ENCODE measurements at regions not wholly inside any gene's neighbourhood (a gene's known extent, or its start where the extent isn't known, plus 50 kb on each side); places are given as distances from the start of the nearest gene placed in this dataset.

DNA sequence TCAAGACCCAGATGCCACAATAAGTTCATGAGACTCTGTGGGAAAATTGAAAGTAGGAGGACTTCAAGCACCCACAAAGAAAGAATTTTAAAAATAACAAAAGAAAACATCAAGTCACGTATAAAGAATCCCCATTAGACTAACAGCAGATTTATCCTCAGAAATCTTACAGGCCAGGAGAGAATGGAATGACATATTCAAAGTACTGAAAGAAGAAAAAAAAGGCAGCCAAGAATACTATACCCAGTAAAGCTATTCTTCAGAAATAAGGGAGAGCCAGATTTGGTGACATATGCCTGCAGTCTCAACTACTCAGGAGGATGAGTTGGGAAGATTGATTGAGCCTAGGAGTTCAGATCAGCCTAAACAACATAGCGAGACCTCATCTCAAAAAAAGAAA lies 84.3 kb upstream of the CD53 start:
- H3K4me1 ChIP-seq = no peaks in the 10 kb centered on the region
- no peaks in the 10 kb centered on the region for H3K9me3 ChIP-seq
- no peak overlapping the region for H3K4me3 ChIP-seq
- DNase-seq (no peak), ATAC-seq (no peak)
- no peak overlapping the region for H3K27ac ChIP-seq
- 71 to 76% methylated on average over 2 of the region's 2 CpGs for WGBS, 2 donors
- intact Hi-C loops (cut with DNase I) = loop anchor here (5.0 kb wide), 1 partner anchor 156 kb away; no protein-coding TSS in a partner anchor
- no peaks in the 10 kb centered on the region for H3K36me3 ChIP-seq (replicated peaks in 1 of 2; ENCODE audit: insufficient read depth in 1 of 2, low read depth in 2 of 2)
- H3K27me3 ChIP-seq = no peaks in the 10 kb centered on the region
- no peak for TF ChIP-seq POLR2A (IDR thresholded peaks at IDR 0.05)
- TF ChIP-seq, protein P1, sequence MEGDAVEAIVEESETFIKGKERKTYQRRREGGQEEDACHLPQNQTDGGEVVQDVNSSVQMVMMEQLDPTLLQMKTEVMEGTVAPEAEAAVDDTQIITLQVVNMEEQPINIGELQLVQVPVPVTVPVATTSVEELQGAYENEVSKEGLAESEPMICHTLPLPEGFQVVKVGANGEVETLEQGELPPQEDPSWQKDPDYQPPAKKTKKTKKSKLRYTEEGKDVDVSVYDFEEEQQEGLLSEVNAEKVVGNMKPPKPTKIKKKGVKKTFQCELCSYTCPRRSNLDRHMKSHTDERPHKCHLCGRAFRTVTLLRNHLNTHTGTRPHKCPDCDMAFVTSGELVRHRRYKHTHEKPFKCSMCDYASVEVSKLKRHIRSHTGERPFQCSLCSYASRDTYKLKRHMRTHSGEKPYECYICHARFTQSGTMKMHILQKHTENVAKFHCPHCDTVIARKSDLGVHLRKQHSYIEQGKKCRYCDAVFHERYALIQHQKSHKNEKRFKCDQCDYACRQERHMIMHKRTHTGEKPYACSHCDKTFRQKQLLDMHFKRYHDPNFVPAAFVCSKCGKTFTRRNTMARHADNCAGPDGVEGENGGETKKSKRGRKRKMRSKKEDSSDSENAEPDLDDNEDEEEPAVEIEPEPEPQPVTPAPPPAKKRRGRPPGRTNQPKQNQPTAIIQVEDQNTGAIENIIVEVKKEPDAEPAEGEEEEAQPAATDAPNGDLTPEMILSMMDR (IDR thresholded peaks at IDR 0.05) = no peak

DNA sequence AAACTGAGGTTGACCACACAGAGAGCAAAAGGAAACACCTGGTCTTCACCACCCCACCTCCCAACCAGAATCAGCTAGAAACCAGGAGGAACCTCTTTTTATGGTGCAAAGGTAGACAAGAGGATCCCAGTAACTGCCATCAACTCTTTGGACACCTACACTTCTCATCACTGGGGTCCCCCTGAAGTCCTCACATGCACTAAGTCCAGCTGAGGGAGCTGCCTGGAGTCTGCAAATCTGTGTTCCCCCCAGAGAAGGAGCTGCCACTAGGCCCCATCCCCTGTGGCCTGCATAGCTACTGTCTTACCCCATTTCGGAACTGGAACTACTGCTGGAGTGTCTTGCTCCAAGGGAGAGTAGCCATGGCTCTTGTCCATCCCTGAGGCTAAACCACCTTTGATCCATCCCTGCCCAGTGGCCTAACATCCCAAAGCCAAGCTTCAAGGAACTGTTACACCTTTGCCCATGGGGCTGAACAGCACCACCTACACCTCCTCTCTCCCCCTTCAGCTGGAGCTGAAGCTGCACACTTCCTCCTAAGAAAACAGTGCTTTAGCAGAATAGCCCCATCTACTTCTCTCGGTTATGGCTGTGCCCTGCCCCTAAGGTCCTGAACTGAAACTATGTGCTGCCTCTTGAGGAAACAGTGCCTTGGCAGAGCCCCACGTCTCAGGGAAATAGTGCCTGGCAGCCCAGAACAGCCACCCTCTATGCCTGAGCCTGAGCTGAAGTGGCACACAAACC lies 85.4 kb upstream of the CD53 start:
- Histone ChIP-seq H3K27ac (no peak overlapping the region), H3K27me3 (no peaks in the 10 kb centered on the region), H3K4me1 (no peaks in the 10 kb centered on the region), H3K4me3 (no peak overlapping the region), H3K36me3 (replicated peaks in 1 of 2; ENCODE audit: insufficient read depth in 1 of 2, low read depth in 2 of 2) (no peaks in the 10 kb centered on the region), H3K9me3 (no peaks in the 10 kb centered on the region)
- 25 to 30% methylated on average over 2 to 3 of the region's 3 CpGs for WGBS, 2 donors
- intact Hi-C loops (cut with DNase I) = loop anchor here (5.0 kb wide), 1 partner anchor 155 kb away; no protein-coding TSS in a partner anchor
- no peak for TF ChIP-seq POLR2A (IDR thresholded peaks at IDR 0.05)
- TF ChIP-seq, protein P1 (IDR thresholded peaks at IDR 0.05) = no peak
- ATAC-seq = no peak
- no peak for DNase-seq

DNA sequence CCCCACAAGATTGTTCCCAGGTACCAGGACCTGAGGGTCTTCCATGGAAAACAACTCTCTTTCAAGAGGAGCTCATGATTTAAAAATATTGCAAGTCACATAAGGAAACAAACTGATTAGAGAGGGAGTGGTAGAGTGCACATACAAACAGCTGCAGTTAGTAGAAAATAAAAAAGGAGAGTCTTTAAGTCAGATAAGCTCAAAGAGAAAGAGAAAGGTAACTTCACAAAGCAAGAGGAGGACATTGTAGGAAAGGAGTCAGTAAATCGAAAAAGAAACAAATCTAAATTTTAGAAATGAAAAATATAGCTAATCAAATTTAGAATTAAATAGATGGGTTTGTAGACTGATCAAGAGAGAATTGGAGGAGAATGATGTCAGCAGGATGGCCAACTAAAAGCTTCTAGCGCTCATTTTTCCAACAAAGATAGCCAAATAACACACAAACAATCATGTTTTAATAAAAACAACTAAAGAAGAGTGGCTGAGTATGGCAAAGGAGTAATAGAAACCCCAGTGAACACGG lies 86.1 kb upstream of the CD53 start:
- Histone ChIP-seq H3K27ac (no peak overlapping the region), H3K4me3 (no peak overlapping the region), H3K36me3 (replicated peaks in 1 of 2; ENCODE audit: insufficient read depth in 1 of 2, low read depth in 2 of 2) (no peaks in the 10 kb centered on the region), H3K27me3 (no peaks in the 10 kb centered on the region), H3K9me3 (no peaks in the 10 kb centered on the region), H3K4me1 (no peaks in the 10 kb centered on the region)
- TF ChIP-seq, protein P1 (IDR thresholded peaks at IDR 0.05) = no peak
- TF ChIP-seq POLR2A (IDR thresholded peaks at IDR 0.05) = no peak
- ATAC-seq (no peak), DNase-seq (no peak)
- intact Hi-C loops (cut with DNase I) = loop anchor here (5.0 kb wide), 1 partner anchor 155 kb away; no protein-coding TSS in a partner anchor
- WGBS, 2 donors = 47 to 58% methylated on average over 3 of the region's 3 CpGs

DNA sequence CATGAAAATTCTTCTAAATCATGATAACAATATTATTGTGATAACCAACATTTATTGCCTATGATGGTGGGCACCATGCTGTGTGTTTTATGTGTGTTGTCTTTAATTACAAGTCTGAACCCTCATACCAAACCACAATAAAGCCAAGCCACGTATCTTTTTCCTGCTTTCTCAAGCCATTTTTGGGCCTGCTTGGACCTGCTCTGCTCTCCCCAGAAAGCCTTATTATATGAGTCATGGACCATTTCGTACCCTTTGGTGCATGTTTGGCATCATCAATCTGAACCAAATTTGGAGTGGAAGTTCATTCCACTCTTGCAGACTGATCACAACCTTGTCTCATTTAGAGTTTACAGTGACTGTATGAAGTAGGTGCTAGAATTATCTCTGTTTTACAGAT lies 87.3 kb upstream of the CD53 start:
- intact Hi-C loops (cut with DNase I) = loop anchor here (5.0 kb wide), 1 partner anchor 153 kb away; no protein-coding TSS in a partner anchor
- WGBS, 2 donors = 47 to 57% methylated on average over 2 of the region's 2 CpGs
- Histone ChIP-seq H3K36me3 (replicated peaks in 1 of 2; ENCODE audit: insufficient read depth in 1 of 2, low read depth in 2 of 2) (no peaks in the 10 kb centered on the region), H3K4me1 (peaks cover 2% of the 10 kb centered on the region), H3K9me3 (no peaks in the 10 kb centered on the region), H3K27ac (no peak overlapping the region), H3K27me3 (no peaks in the 10 kb centered on the region), H3K4me3 (no peak overlapping the region)
- no peak for TF ChIP-seq POLR2A (IDR thresholded peaks at IDR 0.05)
- TF ChIP-seq, protein P1 (IDR thresholded peaks at IDR 0.05) = no peak
- DNase-seq = no peak
- no peak for ATAC-seq

All from body of pancreas (tissue), 4 donors.